Common myeloid progenitor, CD34-positive (primary cell): ENCODE measurements at regions not wholly inside any gene's neighbourhood (a gene's known extent, or its start where the extent isn't known, plus 50 kb on each side); places are given as distances from the start of the nearest gene placed in this dataset.

ENCODE experiments used
- CTCF ChIA-PET: fragments of 350-600 bp; sonication (Branson Sonifier 250); formaldehyde crosslinking; loops from one replicate; lab custom pipeline; 2021; ENCODE audit warnings: antibody characterized with exemption; lab: Charles Lee
- POLR2A ChIA-PET: fragments of 350-600 bp; sonication (Branson Sonifier 250); formaldehyde crosslinking; loops from one replicate; lab custom pipeline; 2021; ENCODE audit warnings: antibody characterized with exemption; lab: Charles Lee
- DNase-seq, 3 donors: peaks; one replicate each; pipeline versions ENCODE4 v3.0.0 to v3.0.0-alpha.2; 2013
- H3K27ac ChIP-seq, 2 experiments: 1 replicate in 1 of 2; 2 replicates in 1 of 2; pipeline ENCODE4 v1.7.0; 2013; ENCODE audit warnings: inconsistent platforms in 2 of 2, low read length in 2 of 2, mild to moderate bottlenecking in 2 of 2, low read depth in 1 of 2, moderate library complexity in 1 of 2; ENCODE audit not compliant: severe bottlenecking in 2 of 2, insufficient read depth in 1 of 2, poor library complexity in 1 of 2
- H3K27me3 ChIP-seq, 5 experiments: replicated peaks in 2 of 5; 1 replicate in 3 of 5; 2 replicates in 2 of 5; pipeline versions ENCODE4 v1.6.1 to v1.7.0; 2013; ENCODE audit warnings: low read length in 4 of 5, mild to moderate bottlenecking in 2 of 5, moderate library complexity in 2 of 5, inconsistent platforms in 1 of 5; ENCODE audit not compliant: insufficient read depth in 5 of 5, control insufficient read depth in 4 of 5
- H3K36me3 ChIP-seq, 4 experiments: 1 replicate in 2 of 4; 2 replicates in 2 of 4; pipeline versions ENCODE4 v1.6.1 to v1.7.0; 2013; ENCODE audit warnings: low read length in 3 of 4, control low read depth in 1 of 4, mild to moderate bottlenecking in 1 of 4; ENCODE audit not compliant: control insufficient read depth in 4 of 4, insufficient read depth in 4 of 4
- H3K4me1 ChIP-seq, 4 experiments: 1 replicate in 3 of 4; 2 replicates in 1 of 4; pipeline versions ENCODE4 v1.6.1 to v1.7.1; 2013; ENCODE audit warnings: low read length in 3 of 4, mild to moderate bottlenecking in 3 of 4, control low read depth in 1 of 4, inconsistent platforms in 1 of 4, moderate library complexity in 1 of 4; ENCODE audit not compliant: control insufficient read depth in 4 of 4, insufficient read depth in 4 of 4; ENCODE audit errors: control extremely low read depth in 1 of 4
- H3K4me3 ChIP-seq, 7 experiments: 1 replicate in 4 of 7; 2 replicates in 3 of 7; pipeline versions ENCODE4 v1.5.1 to v1.7.0; 2013; ENCODE audit warnings: mild to moderate bottlenecking in 7 of 7, low read length in 6 of 7, moderate library complexity in 6 of 7, inconsistent platforms in 2 of 7, low read depth in 2 of 7, control low read depth in 1 of 7; ENCODE audit not compliant: insufficient read depth in 4 of 7, control insufficient read depth in 1 of 7; ENCODE audit errors: extremely low read depth in 1 of 7
- H3K9me3 ChIP-seq, 5 experiments: 1 replicate in 4 of 5; 2 replicates in 1 of 5; pipeline versions ENCODE4 v1.6.1 to v1.7.1; 2013; ENCODE audit warnings: low read length in 4 of 5, mild to moderate bottlenecking in 2 of 5, inconsistent platforms in 1 of 5, low read depth in 1 of 5, moderate library complexity in 1 of 5; ENCODE audit not compliant: control insufficient read depth in 4 of 5, insufficient read depth in 2 of 5; ENCODE audit errors: control extremely low read depth in 1 of 5
- WGBS: methylation state at CpG from one replicate; pipeline ENCODE4 v1.1.5; 2013; ENCODE audit not compliant: insufficient coverage; 5-methylcytosine and 5-hydroxymethylcytosine counted together

GRCh38 chr2:106041150-106041549, 153.0 kb downstream of the UXS1 start:
- POLR2A ChIA-PET, result no interaction called here
- CTCF ChIA-PET, result interaction anchor here (1.4 kb wide), 2 partner anchors 9 to 12 kb away, joined by 3 to 4 read pairs; no protein-coding TSS in a partner anchor
- H3K4me1 ChIP-seq, result no peaks in the 10 kb centered on the region
- no peak for DNase-seq
- H3K4me3 ChIP-seq, result no peak overlapping the region
- H3K27ac ChIP-seq, result no peak overlapping the region
- H3K9me3 ChIP-seq, result no peaks in the 10 kb centered on the region
- WGBS, result 100% methylated on average over 2 of the region's 2 CpGs
- H3K27me3 ChIP-seq, result no peaks in the 10 kb centered on the region
- H3K36me3 ChIP-seq, result no peaks in the 10 kb centered on the region

GRCh38 chr2:106039634-106040315, 154.3 kb downstream of the UXS1 start:
- 100% methylated on average over 2 of the region's 4 CpGs for WGBS
- no peaks in the 10 kb centered on the region for H3K9me3 ChIP-seq
- H3K4me1 ChIP-seq, result no peaks in the 10 kb centered on the region
- DNase-seq, result no peak
- no peaks in the 10 kb centered on the region for H3K36me3 ChIP-seq
- no peaks in the 10 kb centered on the region for H3K27me3 ChIP-seq
- ChIA-PET CTCF (interaction anchor here (1.2 kb wide), 1 partner anchor 36 kb away, joined by 3 read pairs; no protein-coding TSS in a partner anchor), POLR2A (no interaction called here)
- H3K27ac ChIP-seq, result no peak overlapping the region
- no peak overlapping the region for H3K4me3 ChIP-seq

- 80% methylated on average over 11 of the region's 12 CpGs for WGBS
- H3K27ac ChIP-seq, result no peak overlapping the region
- no peak overlapping the region for H3K4me3 ChIP-seq
- POLR2A ChIA-PET, result no interaction called here
- no peaks in the 10 kb centered on the region for H3K9me3 ChIP-seq
- no peak for DNase-seq
- no peaks in the 10 kb centered on the region for H3K36me3 ChIP-seq
- H3K27me3 ChIP-seq, result no peaks in the 10 kb centered on the region
- H3K4me1 ChIP-seq, result no peaks in the 10 kb centered on the region
- CTCF ChIA-PET, result interaction anchor here (1.2 kb wide), 1 partner anchor 35 kb away, joined by 3 read pairs; no protein-coding TSS in a partner anchor
Measured at GRCh38 chr2:106038601-106039375, 155.3 kb downstream of the UXS1 start.

GRCh38 chr2:106037932-106038331, 156.2 kb downstream of the UXS1 start:
- Histone ChIP-seq H3K27ac (no peak overlapping the region), H3K36me3 (no peaks in the 10 kb centered on the region), H3K4me3 (no peak overlapping the region), H3K4me1 (no peaks in the 10 kb centered on the region), H3K9me3 (no peaks in the 10 kb centered on the region), H3K27me3 (no peaks in the 10 kb centered on the region)
- POLR2A ChIA-PET, result no interaction called here
- no peak for DNase-seq
- CTCF ChIA-PET, result no interaction called here
- 95% methylated on average over 5 of the region's 6 CpGs for WGBS

- no peaks in the 10 kb centered on the region for H3K9me3 ChIP-seq
- H3K27ac ChIP-seq, result no peak overlapping the region
- no peaks in the 10 kb centered on the region for H3K27me3 ChIP-seq
- WGBS, result 100% methylated on average over 1 of the region's 1 CpG
- no peak for DNase-seq
- no peak overlapping the region for H3K4me3 ChIP-seq
- no peaks in the 10 kb centered on the region for H3K36me3 ChIP-seq
- ChIA-PET CTCF (no interaction called here), POLR2A (no interaction called here)
- no peaks in the 10 kb centered on the region for H3K4me1 ChIP-seq
Measured at GRCh38 chr2:106037262-106037661, 156.8 kb downstream of the UXS1 start.

GRCh38 chr2:106034325-106034724, 159.8 kb downstream of the UXS1 start:
- ChIA-PET CTCF (interaction anchor here (0.9 kb wide), 1 partner anchor 17 kb away, joined by 3 read pairs; no protein-coding TSS in a partner anchor), POLR2A (no interaction called here)
- WGBS, result 50% methylated on average over 2 of the region's 3 CpGs
- Histone ChIP-seq H3K36me3 (no peaks in the 10 kb centered on the region), H3K4me3 (no peak overlapping the region), H3K9me3 (no peaks in the 10 kb centered on the region), H3K27ac (no peak overlapping the region), H3K4me1 (no peaks in the 10 kb centered on the region), H3K27me3 (no peaks in the 10 kb centered on the region)
- DNase-seq, result no peak

- CTCF ChIA-PET, result interaction anchor here (0.6 to 1.2 kb wide), 2 partner anchors 9 to 178 kb away, joined by 4 read pairs; no protein-coding TSS in a partner anchor
- POLR2A ChIA-PET, result no interaction called here
- H3K9me3 ChIP-seq, result no peaks in the 10 kb centered on the region
Measured at GRCh38 chr2:106032676-106033075, 161.4 kb downstream of the UXS1 start.

More at GRCh38 chr2:106032676-106033075, 161.4 kb downstream of the UXS1 start:
- no CpG with 5 or more reads among the region's 4 CpGs for WGBS
- no peaks in the 10 kb centered on the region for H3K36me3 ChIP-seq
- no peak overlapping the region for H3K4me3 ChIP-seq
- no peak for DNase-seq
- H3K27ac ChIP-seq, result no peak overlapping the region
- H3K4me1 ChIP-seq, result no peaks in the 10 kb centered on the region
- H3K27me3 ChIP-seq, result no peaks in the 10 kb centered on the region
